ENCODE measurements at regions not wholly inside any gene's neighbourhood (a gene's known extent, or its start where the extent isn't known, plus 50 kb on each side); places are given as distances from the start of the nearest gene placed in this dataset.

DNA sequence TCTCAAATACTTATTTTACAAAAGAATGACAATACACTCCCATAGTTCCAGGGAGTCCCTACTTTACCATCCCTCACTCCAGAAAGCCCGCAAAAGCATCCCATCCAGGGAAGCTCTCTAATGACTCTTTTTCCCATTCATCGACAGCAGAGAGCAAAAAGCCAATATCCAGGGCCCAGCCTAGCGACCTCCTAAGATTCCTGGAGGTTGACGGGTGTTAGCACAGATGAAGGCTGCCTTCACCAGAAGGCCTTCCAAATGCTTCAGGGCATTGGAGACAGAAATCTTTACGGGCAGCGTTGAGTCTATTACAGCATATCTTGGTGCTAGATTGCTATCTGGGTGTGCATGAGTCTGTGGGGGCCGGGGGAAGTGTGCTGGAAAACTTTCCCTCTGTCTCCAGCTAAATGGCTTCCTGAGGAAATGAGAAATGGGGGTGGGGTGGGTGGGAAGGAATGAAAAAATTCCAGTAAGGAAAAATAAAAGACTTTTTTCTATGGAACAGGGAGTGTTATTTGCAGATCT is 136.6 kb downstream of the PROX1 start:
- no TSS peak for BruUV-seq (replicated peaks)
- H2AFZ ChIP-seq (ENCODE audit: low read length) = no peak overlapping the region
- no peaks in the 10 kb centered on the region for H3K36me3 ChIP-seq (ENCODE audit: insufficient read depth, low read length)
- no peaks in the 10 kb centered on the region for H3K9me3 ChIP-seq (ENCODE audit: low read length)
- no peak overlapping the region for H3K4me2 ChIP-seq (ENCODE audit: low read length)
- H3K4me1 ChIP-seq (ENCODE audit: insufficient read depth, low read length, poor library complexity, severe bottlenecking) = no peaks in the 10 kb centered on the region
- H3K27ac ChIP-seq (ENCODE audit: low read depth, low read length, poor library complexity, severe bottlenecking) = no peak overlapping the region
- ChIA-PET POLR2A (no interaction called here), CTCF (ENCODE audit: unreplicated experiment) (no interaction called here)
- TF ChIP-seq, protein P1, sequence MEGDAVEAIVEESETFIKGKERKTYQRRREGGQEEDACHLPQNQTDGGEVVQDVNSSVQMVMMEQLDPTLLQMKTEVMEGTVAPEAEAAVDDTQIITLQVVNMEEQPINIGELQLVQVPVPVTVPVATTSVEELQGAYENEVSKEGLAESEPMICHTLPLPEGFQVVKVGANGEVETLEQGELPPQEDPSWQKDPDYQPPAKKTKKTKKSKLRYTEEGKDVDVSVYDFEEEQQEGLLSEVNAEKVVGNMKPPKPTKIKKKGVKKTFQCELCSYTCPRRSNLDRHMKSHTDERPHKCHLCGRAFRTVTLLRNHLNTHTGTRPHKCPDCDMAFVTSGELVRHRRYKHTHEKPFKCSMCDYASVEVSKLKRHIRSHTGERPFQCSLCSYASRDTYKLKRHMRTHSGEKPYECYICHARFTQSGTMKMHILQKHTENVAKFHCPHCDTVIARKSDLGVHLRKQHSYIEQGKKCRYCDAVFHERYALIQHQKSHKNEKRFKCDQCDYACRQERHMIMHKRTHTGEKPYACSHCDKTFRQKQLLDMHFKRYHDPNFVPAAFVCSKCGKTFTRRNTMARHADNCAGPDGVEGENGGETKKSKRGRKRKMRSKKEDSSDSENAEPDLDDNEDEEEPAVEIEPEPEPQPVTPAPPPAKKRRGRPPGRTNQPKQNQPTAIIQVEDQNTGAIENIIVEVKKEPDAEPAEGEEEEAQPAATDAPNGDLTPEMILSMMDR (conservative IDR thresholded peaks at IDR 0.05; ENCODE audit: low read length) = no peak
- TF ChIP-seq EZH2phosphoT487 (IDR thresholded peaks at IDR 0.05; ENCODE audit: borderline replicate concordance, low read depth, low read length) = no peak
- H3K79me2 ChIP-seq (ENCODE audit: insufficient read depth, low read depth, low read length) = no peaks in the 10 kb centered on the region
- no peaks in the 10 kb centered on the region for H3K9me2 ChIP-seq (ENCODE audit: insufficient read depth, low read length)
- intact Hi-C loops (cut with micrococcal nuclease; ENCODE audit: unreplicated experiment) = loop anchor here (10.0 kb wide), 2 partner anchors 750 to 1650 kb away; no protein-coding TSS in a partner anchor
- DNase-seq (ENCODE audit: low spot score) = no peak
- no peak overlapping the region for H3K4me3 ChIP-seq (ENCODE audit: low read depth, low read length, poor library complexity, severe bottlenecking)
- no peaks in the 10 kb centered on the region for H4K20me1 ChIP-seq (ENCODE audit: insufficient read depth, low read length)

DNA sequence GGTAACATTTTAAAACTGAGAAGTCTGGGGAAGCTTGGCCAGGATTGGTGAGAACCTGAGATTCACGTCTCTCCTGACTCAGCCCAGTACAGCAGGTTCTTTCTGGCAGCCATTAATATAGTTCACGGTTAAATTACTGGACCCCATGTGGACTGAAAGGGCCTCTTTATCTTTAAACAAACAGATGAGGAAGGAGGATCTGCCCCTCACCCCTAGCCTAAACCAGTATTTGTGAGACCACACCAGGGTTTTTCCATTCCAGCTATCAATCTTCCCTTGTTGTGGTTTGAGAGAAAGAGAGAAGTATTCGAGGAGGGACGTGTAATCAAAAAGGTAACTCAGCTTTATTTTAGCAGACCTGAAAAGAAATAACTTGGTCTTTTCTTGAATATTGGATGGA is 137.1 kb downstream of the PROX1 start:
- no peaks in the 10 kb centered on the region for H3K79me2 ChIP-seq (ENCODE audit: insufficient read depth, low read depth, low read length)
- CTCF ChIA-PET (ENCODE audit: unreplicated experiment) = no interaction called here
- no peaks in the 10 kb centered on the region for H3K36me3 ChIP-seq (ENCODE audit: insufficient read depth, low read length)
- intact Hi-C loops (cut with micrococcal nuclease; ENCODE audit: unreplicated experiment) = loop anchor here (10.0 kb wide), 2 partner anchors 750 to 1650 kb away; no protein-coding TSS in a partner anchor
- no peaks in the 10 kb centered on the region for H3K9me2 ChIP-seq (ENCODE audit: insufficient read depth, low read length)
- POLR2A ChIA-PET = no interaction called here
- no peak for TF ChIP-seq EZH2phosphoT487 (IDR thresholded peaks at IDR 0.05; ENCODE audit: borderline replicate concordance, low read depth, low read length)
- TF ChIP-seq, protein P1 (conservative IDR thresholded peaks at IDR 0.05; ENCODE audit: low read length) = no peak
- H3K4me1 ChIP-seq (ENCODE audit: insufficient read depth, low read length, poor library complexity, severe bottlenecking) = no peaks in the 10 kb centered on the region
- no peak overlapping the region for H3K4me2 ChIP-seq (ENCODE audit: low read length)
- H3K4me3 ChIP-seq (ENCODE audit: low read depth, low read length, poor library complexity, severe bottlenecking) = no peak overlapping the region
- no peaks in the 10 kb centered on the region for H3K9me3 ChIP-seq (ENCODE audit: low read length)
- no peak overlapping the region for H3K27ac ChIP-seq (ENCODE audit: low read depth, low read length, poor library complexity, severe bottlenecking)
- no TSS peak for BruUV-seq (replicated peaks)
- no peak overlapping the region for H2AFZ ChIP-seq (ENCODE audit: low read length)
- DNase-seq (ENCODE audit: low spot score) = no peak
- H4K20me1 ChIP-seq (ENCODE audit: insufficient read depth, low read length) = no peaks in the 10 kb centered on the region

DNA sequence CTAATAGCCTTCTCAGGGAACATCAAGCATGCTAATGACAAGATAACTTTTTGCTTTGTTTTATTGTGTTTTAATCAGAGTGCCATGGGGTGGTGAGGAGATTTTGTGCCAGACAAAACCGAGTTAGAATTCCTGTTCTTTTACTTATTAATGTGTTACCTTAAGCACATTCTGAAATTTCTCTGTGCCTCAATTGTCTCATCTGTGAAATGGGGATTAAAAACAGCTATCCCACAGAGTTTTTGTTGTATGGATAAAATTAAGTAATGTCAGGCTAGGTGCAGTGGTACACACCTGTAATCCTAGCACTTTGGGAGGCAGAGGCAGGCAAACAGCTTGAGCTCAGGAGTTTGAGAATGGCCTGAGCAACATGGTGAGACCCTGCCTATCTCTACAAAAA is 138.0 kb downstream of the PROX1 start:
- Histone ChIP-seq H3K4me1 (ENCODE audit: insufficient read depth, low read length, poor library complexity, severe bottlenecking) (no peaks in the 10 kb centered on the region), H3K27ac (ENCODE audit: low read depth, low read length, poor library complexity, severe bottlenecking) (no peak overlapping the region), H4K20me1 (ENCODE audit: insufficient read depth, low read length) (no peaks in the 10 kb centered on the region), H3K36me3 (ENCODE audit: insufficient read depth, low read length) (no peaks in the 10 kb centered on the region), H3K9me3 (ENCODE audit: low read length) (no peaks in the 10 kb centered on the region), H3K4me2 (ENCODE audit: low read length) (no peak overlapping the region), H3K79me2 (ENCODE audit: insufficient read depth, low read depth, low read length) (no peaks in the 10 kb centered on the region), H2AFZ (ENCODE audit: low read length) (no peak overlapping the region), H3K9me2 (ENCODE audit: insufficient read depth, low read length) (no peaks in the 10 kb centered on the region), H3K4me3 (ENCODE audit: low read depth, low read length, poor library complexity, severe bottlenecking) (no peak overlapping the region)
- no TSS peak for BruUV-seq (replicated peaks)
- ChIA-PET CTCF (ENCODE audit: unreplicated experiment) (interaction anchor here (0.6 kb wide), 1 partner anchor 12 kb away, joined by 3 read pairs; no protein-coding TSS in a partner anchor), POLR2A (no interaction called here)
- intact Hi-C loops (cut with micrococcal nuclease; ENCODE audit: unreplicated experiment) = loop anchor here (10.0 kb wide), 2 partner anchors 751 to 1649 kb away; no protein-coding TSS in a partner anchor
- TF ChIP-seq, protein P1 (conservative IDR thresholded peaks at IDR 0.05; ENCODE audit: low read length) = no peak
- TF ChIP-seq EZH2phosphoT487 (IDR thresholded peaks at IDR 0.05; ENCODE audit: borderline replicate concordance, low read depth, low read length) = no peak
- no peak for DNase-seq (ENCODE audit: low spot score)

Measured in OCI-LY7 (cell line).